HG03135 (cell line): ENCODE measurements at regions not wholly inside any gene's neighbourhood (a gene's known extent, or its start where the extent isn't known, plus 50 kb on each side); places are given as distances from the start of the nearest gene placed in this dataset.

Experiments used
- ATAC-seq: cut with Tn5 transposase; IDR thresholded peaks from one replicate; pipeline ENCODE4 v1.9.1; 2021; ENCODE audit warnings: mild to moderate bottlenecking, moderate library complexity; ENCODE audit not compliant: unreplicated experiment

- ATAC-seq = no peak
These were observed 512.7 kb downstream of the DHX35 start for GRCh38 chr20:39474879-39475278.

GRCh38 chr20:39473536-39473935 is 511.4 kb downstream of the DHX35 start:
- ATAC-seq = no peak

GRCh38 chr20:39468703-39469102 is 506.6 kb downstream of the DHX35 start:
- ATAC-seq = no peak

- ATAC-seq = no peak
These were observed 502.1 kb downstream of the DHX35 start for GRCh38 chr20:39464238-39464637.

GRCh38 chr20:39462416-39462945 is 500.3 kb downstream of the DHX35 start:
- ATAC-seq = no peak

- no peak for ATAC-seq
These were observed 496.3 kb downstream of the DHX35 start for GRCh38 chr20:39458452-39458851.

- ATAC-seq = no peak
These were observed 491.7 kb downstream of the DHX35 start for GRCh38 chr20:39453890-39454289.

GRCh38 chr20:39452583-39453340 is 490.6 kb downstream of the DHX35 start:
- no peak for ATAC-seq

- ATAC-seq = no peak
These were observed 489.2 kb downstream of the DHX35 start for GRCh38 chr20:39451386-39451785.

GRCh38 chr20:39446397-39446796 is 484.3 kb downstream of the DHX35 start:
- ATAC-seq = no peak

GRCh38 chr20:39445095-39445494 is 483.0 kb downstream of the DHX35 start:
- no peak for ATAC-seq

- no peak for ATAC-seq
These were observed 471.3 kb downstream of the DHX35 start for GRCh38 chr20:39433466-39433865.

GRCh38 chr20:39431091-39431880 is 469.1 kb downstream of the DHX35 start:
- no peak for ATAC-seq

GRCh38 chr20:39429726-39430125 is 467.6 kb downstream of the DHX35 start:
- ATAC-seq = no peak

- no peak for ATAC-seq
These were observed 463.0 kb downstream of the DHX35 start for GRCh38 chr20:39424962-39425678.

- no peak for ATAC-seq
These were observed 459.5 kb downstream of the DHX35 start for GRCh38 chr20:39421571-39422105.

- ATAC-seq = no peak
These were observed 449.9 kb downstream of the DHX35 start for GRCh38 chr20:39412091-39412490.

- no peak for ATAC-seq
These were observed 437.3 kb downstream of the DHX35 start for GRCh38 chr20:39399463-39399862.

GRCh38 chr20:39398656-39399055 is 436.5 kb downstream of the DHX35 start:
- no peak for ATAC-seq

- no peak for ATAC-seq
These were observed 435.5 kb downstream of the DHX35 start for GRCh38 chr20:39397646-39398045.
